ENCODE measurements at regions not wholly inside any gene's neighbourhood (a gene's known extent, or its start where the extent isn't known, plus 50 kb on each side); places are given as distances from the start of the nearest gene placed in this dataset.

- no peak for TF ChIP-seq CTCF (IDR thresholded peaks at IDR 0.05; ENCODE audit: poor library complexity)
- TF ChIP-seq EZH2 (IDR thresholded peaks at IDR 0.05; ENCODE audit: borderline replicate concordance) = no peak
- no peak for TF ChIP-seq EZH2phosphoT487 (IDR thresholded peaks at IDR 0.05; ENCODE audit: low read depth, severe bottlenecking, unreplicated experiment)
These were observed 315.3 kb downstream of the OMA1 start for GRCh38 chr1:58231204-58231603.
